ENCODE measurements at regions not wholly inside any gene's neighbourhood (a gene's known extent, or its start where the extent isn't known, plus 50 kb on each side); places are given as distances from the start of the nearest gene placed in this dataset.

DNA sequence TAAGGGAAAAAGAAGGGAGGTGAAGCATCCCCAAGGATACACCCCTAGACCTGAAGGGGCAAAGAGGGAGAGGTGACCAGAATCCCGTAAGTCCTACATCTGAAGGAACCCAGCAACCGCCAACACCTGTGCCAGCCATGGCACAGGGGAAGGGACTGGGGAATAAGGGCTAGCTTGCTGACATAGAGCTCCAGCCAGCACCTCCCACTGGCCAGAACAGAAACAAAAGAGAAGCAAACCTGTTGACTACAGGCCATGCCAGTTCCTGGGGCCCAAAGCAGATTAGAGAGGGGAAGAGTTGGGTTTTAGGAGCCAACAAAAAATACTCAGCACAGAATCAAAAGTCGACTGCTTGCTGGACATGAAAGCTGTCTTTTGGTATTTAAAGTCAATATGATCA lies 244.6 kb downstream of the SUCLG1 start (continued):
- TF ChIP-seq ZSCAN30 (tag by site-specific recombination; IDR thresholded peaks at IDR 0.05) (no peak), ZNF132 (tag by site-specific recombination; IDR thresholded peaks at IDR 0.05; ENCODE audit: borderline replicate concordance) (no peak)
- TF ChIP-seq, protein P1, sequence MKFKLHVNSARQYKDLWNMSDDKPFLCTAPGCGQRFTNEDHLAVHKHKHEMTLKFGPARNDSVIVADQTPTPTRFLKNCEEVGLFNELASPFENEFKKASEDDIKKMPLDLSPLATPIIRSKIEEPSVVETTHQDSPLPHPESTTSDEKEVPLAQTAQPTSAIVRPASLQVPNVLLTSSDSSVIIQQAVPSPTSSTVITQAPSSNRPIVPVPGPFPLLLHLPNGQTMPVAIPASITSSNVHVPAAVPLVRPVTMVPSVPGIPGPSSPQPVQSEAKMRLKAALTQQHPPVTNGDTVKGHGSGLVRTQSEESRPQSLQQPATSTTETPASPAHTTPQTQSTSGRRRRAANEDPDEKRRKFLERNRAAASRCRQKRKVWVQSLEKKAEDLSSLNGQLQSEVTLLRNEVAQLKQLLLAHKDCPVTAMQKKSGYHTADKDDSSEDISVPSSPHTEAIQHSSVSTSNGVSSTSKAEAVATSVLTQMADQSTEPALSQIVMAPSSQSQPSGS (tag by site-specific recombination; IDR thresholded peaks at IDR 0.05; ENCODE audit: low read depth) = no peak

DNA sequence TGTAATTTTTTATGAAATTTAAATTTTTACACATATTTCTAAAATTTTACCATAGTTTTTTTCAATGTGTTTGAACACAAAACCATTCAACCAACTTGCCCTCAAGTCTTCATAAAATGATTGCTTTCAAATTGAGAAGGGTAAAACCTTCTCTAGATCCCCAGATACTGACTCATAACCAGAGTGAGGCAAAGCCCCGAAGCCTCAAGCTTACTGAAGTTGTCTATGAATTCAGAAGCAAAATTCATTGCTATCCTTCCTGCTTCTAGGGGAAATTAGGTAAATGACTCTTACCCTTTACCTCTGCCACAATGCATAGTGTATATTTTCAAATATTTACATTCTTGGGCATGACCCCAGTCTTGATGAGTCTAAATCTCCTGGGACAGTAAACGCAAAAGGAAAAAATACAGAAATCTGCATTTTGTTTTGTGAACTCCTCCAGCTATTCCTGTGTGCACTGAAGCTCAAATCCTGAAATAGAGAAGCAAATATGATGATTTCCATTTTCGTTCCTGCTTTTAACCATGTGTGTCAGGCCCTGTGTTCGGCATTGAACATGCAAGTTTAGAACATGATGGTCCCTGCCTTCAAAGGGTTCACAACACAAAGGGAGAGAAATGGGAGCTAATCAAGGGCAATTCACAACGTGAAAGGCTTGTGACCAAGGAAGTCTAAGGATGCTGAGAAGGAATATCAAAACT lies 246.3 kb downstream of the SUCLG1 start:
- H3K36me3 ChIP-seq (ENCODE audit: control insufficient read depth in 2 of 2, insufficient read depth in 1 of 2, low read length in 2 of 2) = no peaks in the 10 kb centered on the region
- H3K27ac ChIP-seq (ENCODE audit: extremely low read depth, low read depth, low read length) = no peak overlapping the region
- H3K4me1 ChIP-seq (ENCODE audit: control insufficient read depth, insufficient read depth, low read length) = no peaks in the 10 kb centered on the region
- H3K4me3 ChIP-seq (ENCODE audit: low read depth, low read length) = no peak overlapping the region
- ChIA-PET POLR2A (no interaction called here), CTCF (interaction anchor here (0.6 kb wide), 1 partner anchor 373 kb away, joined by 5 read pairs; no protein-coding TSS in a partner anchor)
- TF ChIP-seq, protein P2, sequence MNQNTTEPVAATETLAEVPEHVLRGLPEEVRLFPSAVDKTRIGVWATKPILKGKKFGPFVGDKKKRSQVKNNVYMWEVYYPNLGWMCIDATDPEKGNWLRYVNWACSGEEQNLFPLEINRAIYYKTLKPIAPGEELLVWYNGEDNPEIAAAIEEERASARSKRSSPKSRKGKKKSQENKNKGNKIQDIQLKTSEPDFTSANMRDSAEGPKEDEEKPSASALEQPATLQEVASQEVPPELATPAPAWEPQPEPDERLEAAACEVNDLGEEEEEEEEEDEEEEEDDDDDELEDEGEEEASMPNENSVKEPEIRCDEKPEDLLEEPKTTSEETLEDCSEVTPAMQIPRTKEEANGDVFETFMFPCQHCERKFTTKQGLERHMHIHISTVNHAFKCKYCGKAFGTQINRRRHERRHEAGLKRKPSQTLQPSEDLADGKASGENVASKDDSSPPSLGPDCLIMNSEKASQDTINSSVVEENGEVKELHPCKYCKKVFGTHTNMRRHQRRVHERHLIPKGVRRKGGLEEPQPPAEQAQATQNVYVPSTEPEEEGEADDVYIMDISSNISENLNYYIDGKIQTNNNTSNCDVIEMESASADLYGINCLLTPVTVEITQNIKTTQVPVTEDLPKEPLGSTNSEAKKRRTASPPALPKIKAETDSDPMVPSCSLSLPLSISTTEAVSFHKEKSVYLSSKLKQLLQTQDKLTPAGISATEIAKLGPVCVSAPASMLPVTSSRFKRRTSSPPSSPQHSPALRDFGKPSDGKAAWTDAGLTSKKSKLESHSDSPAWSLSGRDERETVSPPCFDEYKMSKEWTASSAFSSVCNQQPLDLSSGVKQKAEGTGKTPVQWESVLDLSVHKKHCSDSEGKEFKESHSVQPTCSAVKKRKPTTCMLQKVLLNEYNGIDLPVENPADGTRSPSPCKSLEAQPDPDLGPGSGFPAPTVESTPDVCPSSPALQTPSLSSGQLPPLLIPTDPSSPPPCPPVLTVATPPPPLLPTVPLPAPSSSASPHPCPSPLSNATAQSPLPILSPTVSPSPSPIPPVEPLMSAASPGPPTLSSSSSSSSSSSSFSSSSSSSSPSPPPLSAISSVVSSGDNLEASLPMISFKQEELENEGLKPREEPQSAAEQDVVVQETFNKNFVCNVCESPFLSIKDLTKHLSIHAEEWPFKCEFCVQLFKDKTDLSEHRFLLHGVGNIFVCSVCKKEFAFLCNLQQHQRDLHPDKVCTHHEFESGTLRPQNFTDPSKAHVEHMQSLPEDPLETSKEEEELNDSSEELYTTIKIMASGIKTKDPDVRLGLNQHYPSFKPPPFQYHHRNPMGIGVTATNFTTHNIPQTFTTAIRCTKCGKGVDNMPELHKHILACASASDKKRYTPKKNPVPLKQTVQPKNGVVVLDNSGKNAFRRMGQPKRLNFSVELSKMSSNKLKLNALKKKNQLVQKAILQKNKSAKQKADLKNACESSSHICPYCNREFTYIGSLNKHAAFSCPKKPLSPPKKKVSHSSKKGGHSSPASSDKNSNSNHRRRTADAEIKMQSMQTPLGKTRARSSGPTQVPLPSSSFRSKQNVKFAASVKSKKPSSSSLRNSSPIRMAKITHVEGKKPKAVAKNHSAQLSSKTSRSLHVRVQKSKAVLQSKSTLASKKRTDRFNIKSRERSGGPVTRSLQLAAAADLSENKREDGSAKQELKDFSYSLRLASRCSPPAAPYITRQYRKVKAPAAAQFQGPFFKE (tag by site-specific recombination; IDR thresholded peaks at IDR 0.05; ENCODE audit: borderline replicate concordance) = no peak
- TF ChIP-seq ZNF830 (tag by site-specific recombination; IDR thresholded peaks at IDR 0.05; ENCODE audit: low read depth) (no peak), YY1 (tag by site-specific recombination; IDR thresholded peaks at IDR 0.05) (no peak), ZNF311 (tag by site-specific recombination; IDR thresholded peaks at IDR 0.05; ENCODE audit: borderline replicate concordance) (no peak), SALL2 (tag by site-specific recombination; IDR thresholded peaks at IDR 0.05; ENCODE audit: borderline replicate concordance) (no peak)
- TF ChIP-seq, protein P1 (tag by site-specific recombination; IDR thresholded peaks at IDR 0.05; ENCODE audit: low read depth) = no peak
- no peaks in the 10 kb centered on the region for H3K9me3 ChIP-seq (ENCODE audit: control insufficient read depth, insufficient read depth, low read depth, low read length)

DNA sequence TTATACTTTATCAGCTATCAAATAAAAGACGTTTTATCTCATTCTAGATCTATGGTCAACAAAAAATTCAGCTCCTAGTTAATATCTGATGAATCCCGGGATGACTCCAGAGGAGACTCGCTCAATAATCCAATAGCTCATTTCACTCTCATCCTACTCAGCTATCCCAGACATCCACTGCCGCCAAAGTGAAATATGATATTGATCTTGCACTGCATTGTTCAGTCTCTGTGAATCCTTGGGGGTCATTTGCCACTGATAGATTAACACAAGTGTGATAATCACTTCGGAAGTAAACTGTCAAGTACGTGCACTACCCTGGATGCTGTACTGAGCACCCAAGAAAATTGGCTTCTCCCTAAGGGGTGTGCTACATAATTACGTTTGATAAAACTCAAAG lies 249.1 kb downstream of the SUCLG1 start:
- CTCF ChIA-PET = no interaction called here
- TF ChIP-seq ZNF626 (tag by site-specific recombination; IDR thresholded peaks at IDR 0.05) = no peak
- TF ChIP-seq, protein P2 (tag by site-specific recombination; IDR thresholded peaks at IDR 0.05; ENCODE audit: borderline replicate concordance) = no peak
- Histone ChIP-seq H3K9me3 (ENCODE audit: control insufficient read depth, insufficient read depth, low read depth, low read length) (no peaks in the 10 kb centered on the region), H3K27ac (ENCODE audit: extremely low read depth, low read depth, low read length) (no peak overlapping the region), H3K4me1 (ENCODE audit: control insufficient read depth, insufficient read depth, low read length) (no peaks in the 10 kb centered on the region), H3K4me3 (ENCODE audit: low read depth, low read length) (no peak overlapping the region), H3K36me3 (ENCODE audit: control insufficient read depth in 2 of 2, insufficient read depth in 1 of 2, low read length in 2 of 2) (no peaks in the 10 kb centered on the region)
- POLR2A ChIA-PET = interaction anchor here (0.5 kb wide), 1 partner anchor 1173 kb away, joined by 3 read pairs; no protein-coding TSS in a partner anchor

All from HEK293 (cell line).